ENCODE measurements at regions not wholly inside any gene's neighbourhood (a gene's known extent, or its start where the extent isn't known, plus 50 kb on each side); places are given as distances from the start of the nearest gene placed in this dataset.
"Not testable (repeated sequence)": the region's sequence is repeated elsewhere in the genome, so short reads cannot be mapped to it uniquely, and the experiment has no call there.

DNA sequence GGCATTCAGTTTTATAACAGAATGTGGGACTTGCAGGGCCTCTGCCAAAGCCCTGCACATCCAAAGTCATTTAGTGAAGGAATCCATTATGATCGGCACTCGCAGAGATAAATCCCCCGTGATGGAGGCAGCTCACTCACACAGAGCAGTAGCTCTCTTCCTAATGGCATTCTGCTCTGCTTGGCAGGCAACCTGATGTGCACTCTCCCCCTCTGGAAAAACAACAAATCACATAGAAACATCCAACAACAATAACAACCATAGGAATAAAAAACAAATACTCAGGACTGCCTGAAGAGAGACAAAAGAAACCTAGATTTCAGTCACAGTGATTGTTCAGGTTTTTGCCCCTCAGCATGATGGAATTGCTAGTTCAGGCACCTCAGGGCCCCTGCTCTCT is 59.7 kb downstream of the NAA11 start:
- no peak for TF ChIP-seq POLR2A (IDR thresholded peaks at IDR 0.05; ENCODE audit: low read depth, low read length)
- DNase-seq (ENCODE audit: insufficient read length, low spot score) (no peak), FAIRE-seq (no peak)

- DNase-seq (ENCODE audit: insufficient read length, low spot score), result no peak
- no peak for FAIRE-seq
- TF ChIP-seq POLR2A (IDR thresholded peaks at IDR 0.05; ENCODE audit: low read depth, low read length), result no peak
Observed at GRCh38 chr4:79259242-79259641, 66.6 kb downstream of the NAA11 start.

DNA sequence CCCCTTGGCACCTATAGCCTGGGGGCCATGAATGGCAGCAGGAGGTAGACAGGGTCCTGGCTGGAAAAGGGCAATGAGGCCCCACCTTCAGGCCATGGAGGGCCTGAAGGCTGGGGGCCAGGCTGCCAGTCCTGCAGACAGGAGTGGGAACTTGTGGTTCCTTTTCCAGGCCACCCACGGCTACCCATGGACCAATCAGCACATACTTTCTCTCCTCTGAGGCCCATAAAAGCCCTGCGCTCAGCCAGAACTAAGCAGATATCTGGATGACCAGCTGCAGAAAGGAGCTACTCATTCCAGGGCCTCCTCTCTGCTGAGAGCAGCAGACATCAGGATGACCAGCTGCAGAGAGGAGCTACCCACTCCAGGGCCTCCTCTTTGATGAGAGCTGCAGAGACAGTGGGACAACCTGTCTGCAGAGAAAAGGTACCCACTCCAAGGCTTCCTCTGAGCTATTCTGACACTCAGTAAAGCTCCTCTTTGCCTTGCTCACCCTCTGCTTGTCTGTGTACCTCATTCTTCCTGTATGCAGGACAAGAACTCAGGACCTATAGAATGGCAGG is 67.2 kb downstream of the NAA11 start:
- FAIRE-seq (no peak), DNase-seq (ENCODE audit: insufficient read length, low spot score) (no peak)
- TF ChIP-seq POLR2A (IDR thresholded peaks at IDR 0.05; ENCODE audit: low read depth, low read length), result no peak

DNA sequence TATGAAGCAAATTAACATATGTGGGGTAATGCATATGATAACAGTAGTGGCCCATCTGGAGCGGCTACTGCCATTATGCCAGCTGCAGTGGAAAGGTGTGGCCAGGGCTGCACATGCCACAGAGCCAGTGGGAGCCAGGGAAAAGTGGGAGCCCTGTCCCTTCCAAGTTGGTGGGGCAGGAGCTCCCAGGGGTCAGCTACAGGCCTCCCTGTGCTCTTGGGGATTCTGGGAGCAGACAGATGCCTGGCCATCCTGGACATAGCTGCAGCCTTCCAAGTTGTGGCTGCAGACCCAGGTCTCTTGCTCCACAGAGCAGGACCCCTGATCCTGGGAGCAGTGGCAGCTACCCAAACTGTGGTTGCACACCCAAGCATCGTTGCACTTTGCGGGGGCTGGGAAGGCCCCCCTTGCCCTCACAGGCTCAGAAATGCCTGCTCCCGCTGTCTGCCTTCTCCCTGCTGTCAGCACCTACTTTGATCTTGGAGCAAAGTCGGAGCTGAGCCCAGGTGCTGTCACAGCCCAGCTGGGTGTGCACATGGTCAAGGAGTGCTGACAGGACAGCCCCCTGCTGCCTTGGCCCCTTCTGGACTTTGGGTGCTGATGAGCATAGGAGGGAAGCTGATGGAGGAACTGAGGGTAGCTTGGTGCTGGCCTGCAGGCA is 67.8 kb downstream of the NAA11 start:
- no peak for TF ChIP-seq POLR2A (IDR thresholded peaks at IDR 0.05; ENCODE audit: low read depth, low read length)
- DNase-seq (ENCODE audit: insufficient read length, low spot score), result no peak
- no peak for FAIRE-seq

DNA sequence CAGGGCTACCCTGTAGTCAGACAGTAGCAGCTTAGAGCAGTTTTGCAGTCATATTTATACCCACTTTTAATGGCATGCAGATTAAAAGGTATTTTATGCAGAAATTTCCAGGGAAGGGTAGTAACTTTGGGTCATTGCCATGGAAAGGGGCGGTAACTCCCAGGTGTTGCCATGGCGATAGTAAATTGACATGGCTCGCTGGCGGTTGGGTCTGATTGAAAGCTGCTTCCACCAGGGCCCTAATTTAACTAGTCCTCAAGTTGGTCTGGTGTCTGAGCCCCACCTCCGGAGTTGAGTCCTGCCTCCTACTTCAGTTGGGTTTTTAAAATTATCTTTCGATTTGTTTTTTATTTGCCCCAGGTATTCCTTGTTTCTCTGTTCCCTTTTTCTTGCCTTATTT is 70.1 kb downstream of the NAA11 start:
- no peak for DNase-seq (ENCODE audit: insufficient read length, low spot score)
- TF ChIP-seq POLR2A (IDR thresholded peaks at IDR 0.05; ENCODE audit: low read depth, low read length), result no peak
- FAIRE-seq, result no peak

DNA sequence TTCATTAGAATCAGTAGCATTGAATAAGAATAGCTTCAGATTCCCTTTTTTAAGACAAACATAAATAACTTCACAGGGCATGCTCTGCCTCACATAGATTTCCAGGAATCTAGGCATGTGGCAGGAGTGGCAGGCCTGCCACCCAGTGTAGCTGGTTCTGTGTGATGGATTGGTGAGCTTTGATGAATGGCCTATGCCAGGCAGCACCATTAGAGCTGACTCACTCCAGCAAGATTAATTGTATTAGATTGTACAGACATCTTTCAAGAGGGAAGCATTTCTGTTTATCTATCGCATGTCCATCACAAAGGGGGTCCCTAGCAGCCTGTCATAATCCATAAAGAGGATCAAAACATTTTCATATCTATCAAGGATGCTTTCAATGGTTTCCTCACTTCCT is 71.9 kb downstream of the NAA11 start:
- no peak for DNase-seq (ENCODE audit: insufficient read length, low spot score)
- TF ChIP-seq POLR2A (IDR thresholded peaks at IDR 0.05; ENCODE audit: low read depth, low read length), result no peak
- no peak for FAIRE-seq

DNA sequence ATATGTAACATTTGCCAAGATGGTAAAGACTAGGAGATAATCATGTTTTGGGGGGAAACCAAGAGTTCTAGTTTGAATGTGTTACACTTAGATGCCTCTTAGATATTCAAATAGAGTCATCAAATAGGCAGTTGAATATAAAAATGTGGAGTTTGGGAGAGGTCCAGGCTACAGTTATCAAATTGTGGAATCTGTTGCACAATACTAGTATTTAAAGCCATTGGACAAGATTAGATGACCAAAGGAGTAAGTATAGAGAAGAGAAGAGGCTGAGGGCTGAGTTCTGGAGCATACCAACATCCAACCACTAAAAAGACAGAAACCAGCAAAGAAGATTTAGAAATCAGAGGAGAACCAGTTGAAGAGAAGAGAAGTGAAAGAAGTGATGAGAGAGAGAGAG is 72.7 kb downstream of the NAA11 start:
- FAIRE-seq (no peak), DNase-seq (ENCODE audit: insufficient read length, low spot score) (no peak)
- no peak for TF ChIP-seq POLR2A (IDR thresholded peaks at IDR 0.05; ENCODE audit: low read depth, low read length)

DNA sequence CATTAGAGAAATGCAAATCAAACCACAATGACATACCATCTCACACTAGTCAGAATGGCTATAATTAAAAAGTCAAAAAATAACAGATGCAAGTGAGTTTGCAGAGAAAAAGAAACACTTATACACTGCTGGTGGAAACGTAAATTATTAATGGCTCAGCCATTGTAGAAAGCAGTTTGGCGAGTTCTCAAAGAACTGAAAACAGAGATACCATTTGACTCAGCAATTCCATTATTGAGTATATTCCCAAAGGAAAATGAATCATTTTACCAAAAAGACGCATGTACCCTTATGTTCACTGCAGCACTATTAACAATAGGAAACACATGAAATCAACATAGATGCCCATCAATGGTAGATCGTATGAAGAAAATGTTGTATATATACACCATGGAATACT is 75.0 kb downstream of the NAA11 start:
- FAIRE-seq (no peak), DNase-seq (ENCODE audit: insufficient read length, low spot score) (no peak)
- TF ChIP-seq POLR2A (IDR thresholded peaks at IDR 0.05; ENCODE audit: low read depth, low read length), result no peak

DNA sequence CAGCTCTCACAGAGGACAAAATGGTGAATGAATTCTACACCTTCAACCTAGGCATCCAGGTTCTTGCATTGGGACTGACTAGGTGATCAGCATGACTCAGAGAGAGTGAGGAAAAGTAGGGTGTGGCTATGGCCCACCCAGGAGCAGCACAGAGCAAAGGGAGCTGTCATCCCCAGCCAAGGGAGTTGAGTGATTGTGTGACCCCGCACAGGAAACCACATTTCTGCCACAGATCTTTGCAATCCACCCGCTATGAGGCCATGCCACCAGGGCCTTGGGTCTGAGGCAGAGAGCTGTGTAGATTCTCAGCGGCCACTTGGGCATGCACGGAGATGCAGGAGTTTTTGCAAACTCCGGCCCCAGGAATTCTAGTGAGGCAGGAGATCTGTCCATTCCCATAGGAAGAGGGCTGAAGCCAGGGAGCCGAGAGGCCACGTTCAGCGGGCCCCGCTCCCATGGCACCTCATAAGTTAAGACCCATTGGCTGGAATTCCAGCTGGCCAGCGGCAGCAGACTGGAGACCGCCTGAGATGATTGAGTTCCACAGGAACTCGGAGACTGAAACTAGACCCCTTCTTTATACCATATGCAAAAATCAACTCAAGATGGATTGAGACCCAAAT is 75.9 kb downstream of the NAA11 start:
- FAIRE-seq (no peak), DNase-seq (ENCODE audit: insufficient read length, low spot score) (no peak)
- no peak for TF ChIP-seq POLR2A (IDR thresholded peaks at IDR 0.05; ENCODE audit: low read depth, low read length)

DNA sequence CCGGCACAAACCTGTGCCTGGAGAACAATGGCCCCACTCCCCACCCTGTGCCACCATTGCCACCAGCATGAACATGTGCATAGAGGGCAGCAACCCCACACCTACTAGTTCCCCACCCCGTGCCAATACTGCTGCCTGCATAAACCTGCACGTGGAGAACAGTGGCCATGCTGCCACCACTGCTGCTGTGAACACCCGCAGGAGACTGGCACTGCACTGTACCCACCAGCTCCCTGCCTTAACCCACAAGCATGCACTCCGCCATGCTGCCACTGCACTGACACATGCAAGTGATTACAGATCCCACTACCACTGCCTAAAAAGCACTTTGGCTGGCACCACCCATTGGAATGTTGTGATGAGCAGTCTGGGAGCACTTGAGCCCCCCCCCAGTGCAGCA is 77.3 kb downstream of the NAA11 start:
- no peak for DNase-seq (ENCODE audit: insufficient read length, low spot score)
- no peak for FAIRE-seq
- no peak for TF ChIP-seq POLR2A (IDR thresholded peaks at IDR 0.05; ENCODE audit: low read depth, low read length)

- no peak for FAIRE-seq
- no peak for DNase-seq (ENCODE audit: insufficient read length, low spot score)
Observed at GRCh38 chr4:79247695-79248394, 78.0 kb downstream of the NAA11 start.

GRCh38 chr4:79245200-79245940 is 80.5 kb downstream of the NAA11 start:
- not testable (repeated sequence) for DNase-seq (ENCODE audit: insufficient read length, low spot score); FAIRE-seq

More at GRCh38 chr4:79247695-79248394, 78.0 kb downstream of the NAA11 start:
- no peak for TF ChIP-seq POLR2A (IDR thresholded peaks at IDR 0.05; ENCODE audit: low read depth, low read length)

- no peak for DNase-seq (ENCODE audit: insufficient read length, low spot score)
Observed at GRCh38 chr4:79241846-79242245, 84.0 kb downstream of the NAA11 start.

DNA sequence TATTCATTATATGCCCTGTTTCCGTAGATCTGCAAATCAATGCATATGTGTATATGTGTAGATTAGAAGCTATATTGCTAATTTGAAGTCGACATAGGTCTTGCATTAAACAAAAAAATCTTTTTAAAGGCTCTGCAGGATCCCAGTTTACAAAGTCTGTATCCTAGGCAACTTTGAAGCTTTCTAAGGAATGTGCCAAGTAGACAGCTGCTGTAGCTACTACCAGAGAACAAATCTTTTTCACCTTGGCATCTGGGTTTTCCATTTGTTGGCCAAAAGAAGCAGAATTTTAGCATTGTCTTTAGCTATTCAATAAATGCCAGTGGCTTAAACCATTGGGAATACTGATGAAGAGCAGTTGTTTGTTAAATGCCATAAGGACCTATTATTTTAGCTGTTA is 88.0 kb downstream of the NAA11 start:
- TF ChIP-seq POLR2A (IDR thresholded peaks at IDR 0.05; ENCODE audit: low read depth, low read length), result no peak
- DNase-seq (ENCODE audit: insufficient read length, low spot score), result no peak

More at GRCh38 chr4:79241846-79242245, 84.0 kb downstream of the NAA11 start:
- FAIRE-seq, result no peak
- no peak for TF ChIP-seq POLR2A (IDR thresholded peaks at IDR 0.05; ENCODE audit: low read depth, low read length)

More for the DNA sequence above, 88.0 kb downstream of the NAA11 start:
- no peak for FAIRE-seq
